GM12891 (cell line): ENCODE measurements at regions not wholly inside any gene's neighbourhood (a gene's known extent, or its start where the extent isn't known, plus 50 kb on each side); places are given as distances from the start of the nearest gene placed in this dataset.

Experiments
- PAX5 ChIP-seq: IDR thresholded peaks from 2 replicates; pipeline ENCODE4 v1.6.1; 2011; ENCODE audit warnings: low read length, moderate library complexity, mild to moderate bottlenecking; ENCODE audit not compliant: insufficient read depth, severe bottlenecking
- POLR2A ChIP-seq: IDR thresholded peaks from 2 replicates; pipeline ENCODE4 v1.6.1; 2011; ENCODE audit warnings: low read depth, low read length, control low read depth
- POLR2AphosphoS5 ChIP-seq: IDR thresholded peaks from 2 replicates; pipeline ENCODE4 v1.6.1; 2011; ENCODE audit warnings: low read depth, low read length, control low read depth
- POU2F2 ChIP-seq: IDR thresholded peaks from 2 replicates; pipeline ENCODE4 v1.6.1; 2011; ENCODE audit warnings: low read depth, mild to moderate bottlenecking, control low read depth, low read length, moderate library complexity
- TAF1 ChIP-seq: IDR thresholded peaks from 2 replicates; pipeline ENCODE4 v1.6.1; 2011; ENCODE audit warnings: low read depth, low read length, control low read depth

GRCh38 chrX:9162698-9163097, 128.8 kb upstream of the FAM9B start:
- TF ChIP-seq POLR2A (no peak), POLR2AphosphoS5 (no peak), TAF1 (no peak), POU2F2 (no peak), PAX5 (no peak)
